ENCODE measurements at regions not wholly inside any gene's neighbourhood (a gene's known extent, or its start where the extent isn't known, plus 50 kb on each side); places are given as distances from the start of the nearest gene placed in this dataset.

- H3K27me3 ChIP-seq (replicated peaks; ENCODE audit: insufficient read depth, low read depth, low read length, poor library complexity): no peaks in the 10 kb centered on the region
- H3K4me3 ChIP-seq (ENCODE audit: low read depth, low read length, poor library complexity, severe bottlenecking): no peak overlapping the region
- no peak for DNase-seq (ENCODE audit: low spot score)
- H3K4me1 ChIP-seq (ENCODE audit: insufficient read depth, low read length, poor library complexity, severe bottlenecking): peaks cover 4% of the 10 kb centered on the region
- no peaks in the 10 kb centered on the region for H3K9me3 ChIP-seq (ENCODE audit: low read depth, low read length, poor library complexity, severe bottlenecking)
- intact Hi-C loops (cut with micrococcal nuclease; ENCODE audit: unreplicated experiment): no loop called here
- no peaks in the 10 kb centered on the region for H3K36me3 ChIP-seq (ENCODE audit: insufficient read depth, low read length, poor library complexity, severe bottlenecking)
- TF ChIP-seq EZH2 (IDR thresholded peaks at IDR 0.05; ENCODE audit: borderline replicate concordance, low read depth, low read length, poor library complexity, severe bottlenecking): no peak
- no peak for TF ChIP-seq CTCF (conservative IDR thresholded peaks at IDR 0.05; ENCODE audit: low read depth, low read length)
- CTCF ChIA-PET: interaction anchor here (0.6 kb wide), 1 partner anchor 87 kb away, joined by 3 read pairs; no protein-coding TSS in a partner anchor
- no TSS peak for BruUV-seq (replicated peaks)
- H3K27ac ChIP-seq (ENCODE audit: low read depth, low read length, poor library complexity, severe bottlenecking): no peak overlapping the region
- POLR2A ChIA-PET (ENCODE audit: low non-redundant PET): no interaction called here
Measured at GRCh38 chr12:46462641-46463355, 90.2 kb upstream of the SLC38A2 start.

GRCh38 chr12:46461907-46462640, 89.5 kb upstream of the SLC38A2 start:
- Histone ChIP-seq H3K27me3 (replicated peaks; ENCODE audit: insufficient read depth, low read depth, low read length, poor library complexity) (no peaks in the 10 kb centered on the region), H3K36me3 (ENCODE audit: insufficient read depth, low read length, poor library complexity, severe bottlenecking) (no peaks in the 10 kb centered on the region), H3K9me3 (ENCODE audit: low read depth, low read length, poor library complexity, severe bottlenecking) (no peaks in the 10 kb centered on the region), H3K4me1 (ENCODE audit: insufficient read depth, low read length, poor library complexity, severe bottlenecking) (peaks cover 4% of the 10 kb centered on the region), H3K4me3 (ENCODE audit: low read depth, low read length, poor library complexity, severe bottlenecking) (no peak overlapping the region), H3K27ac (ENCODE audit: low read depth, low read length, poor library complexity, severe bottlenecking) (no peak overlapping the region)
- ChIA-PET CTCF (no interaction called here), POLR2A (ENCODE audit: low non-redundant PET) (no interaction called here)
- no peak for DNase-seq (ENCODE audit: low spot score)
- intact Hi-C loops (cut with micrococcal nuclease; ENCODE audit: unreplicated experiment): no loop called here
- BruUV-seq (replicated peaks): no TSS peak
- TF ChIP-seq EZH2 (IDR thresholded peaks at IDR 0.05; ENCODE audit: borderline replicate concordance, low read depth, low read length, poor library complexity, severe bottlenecking): no peak
- TF ChIP-seq CTCF (conservative IDR thresholded peaks at IDR 0.05; ENCODE audit: low read depth, low read length): no peak

- CTCF ChIA-PET: no interaction called here
- TF ChIP-seq CTCF (conservative IDR thresholded peaks at IDR 0.05; ENCODE audit: low read depth, low read length) (no peak), EZH2 (IDR thresholded peaks at IDR 0.05; ENCODE audit: borderline replicate concordance, low read depth, low read length, poor library complexity, severe bottlenecking) (no peak)
- Histone ChIP-seq H3K4me1 (ENCODE audit: insufficient read depth, low read length, poor library complexity, severe bottlenecking) (peaks cover 8% of the 10 kb centered on the region), H3K27me3 (replicated peaks; ENCODE audit: insufficient read depth, low read depth, low read length, poor library complexity) (no peaks in the 10 kb centered on the region), H3K27ac (ENCODE audit: low read depth, low read length, poor library complexity, severe bottlenecking) (no peak overlapping the region), H3K4me3 (ENCODE audit: low read depth, low read length, poor library complexity, severe bottlenecking) (no peak overlapping the region), H3K36me3 (ENCODE audit: insufficient read depth, low read length, poor library complexity, severe bottlenecking) (no peaks in the 10 kb centered on the region), H3K9me3 (ENCODE audit: low read depth, low read length, poor library complexity, severe bottlenecking) (no peaks in the 10 kb centered on the region)
- DNase-seq (ENCODE audit: low spot score): no peak
- POLR2A ChIA-PET (ENCODE audit: low non-redundant PET): no interaction called here
- no TSS peak for BruUV-seq (replicated peaks)
- intact Hi-C loops (cut with micrococcal nuclease; ENCODE audit: unreplicated experiment): no loop called here
Measured at GRCh38 chr12:46461459-46461858, 88.9 kb upstream of the SLC38A2 start.
